GM18858 (cell line): ENCODE measurements at regions not wholly inside any gene's neighbourhood (a gene's known extent, or its start where the extent isn't known, plus 50 kb on each side); places are given as distances from the start of the nearest gene placed in this dataset.
"Not testable (repeated sequence)": the region's sequence is repeated elsewhere in the genome, so short reads cannot be mapped to it uniquely, and the experiment has no call there.

Experiments used
- ATAC-seq: cut with Tn5 transposase; IDR thresholded peaks from one replicate; pipeline ENCODE4 v1.9.1; 2021; ENCODE audit not compliant: unreplicated experiment

DNA sequence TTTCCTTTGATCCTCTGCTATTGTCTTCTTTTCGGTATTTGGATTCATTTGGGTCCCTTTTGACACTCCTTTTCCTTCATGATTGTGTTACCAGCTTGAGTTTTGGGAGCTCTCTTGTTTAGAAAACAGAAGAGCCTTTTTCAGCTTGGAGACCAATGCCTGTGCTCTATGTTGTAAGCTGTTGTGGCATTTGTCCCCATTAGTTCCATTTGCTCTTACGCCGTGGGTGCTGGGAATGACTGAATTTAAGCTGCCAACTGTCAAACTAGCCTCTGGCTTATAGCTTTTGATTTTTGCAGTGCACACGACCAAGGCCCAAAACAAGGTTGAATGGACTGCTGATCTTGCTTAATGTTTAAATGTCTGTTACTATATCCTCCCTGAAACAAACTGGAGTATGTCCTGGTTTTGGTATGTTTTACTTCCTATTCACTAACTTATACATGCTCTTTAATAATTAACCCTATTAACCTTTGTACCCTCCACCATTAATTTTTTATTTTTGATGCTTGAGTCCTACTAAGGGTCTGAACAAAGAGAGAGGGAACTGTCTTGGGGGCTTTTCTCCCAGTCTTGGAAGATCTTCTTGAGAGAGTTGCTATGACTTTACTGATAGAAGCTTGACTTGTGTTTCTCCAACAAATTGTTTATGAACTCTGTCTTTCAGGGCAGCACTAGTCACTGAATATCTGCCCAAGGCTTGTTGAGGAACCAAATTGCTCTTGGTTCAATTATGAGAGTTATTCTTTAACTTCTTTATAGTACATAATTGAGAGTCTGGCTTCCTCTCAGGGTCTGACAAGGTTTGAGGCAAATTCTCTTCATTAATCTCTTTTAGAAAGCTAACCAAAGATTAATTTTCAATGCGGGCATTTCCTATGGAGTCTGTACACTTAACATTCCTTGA, 100.3 kb upstream of the SIRPG start:
- ATAC-seq = no peak

DNA sequence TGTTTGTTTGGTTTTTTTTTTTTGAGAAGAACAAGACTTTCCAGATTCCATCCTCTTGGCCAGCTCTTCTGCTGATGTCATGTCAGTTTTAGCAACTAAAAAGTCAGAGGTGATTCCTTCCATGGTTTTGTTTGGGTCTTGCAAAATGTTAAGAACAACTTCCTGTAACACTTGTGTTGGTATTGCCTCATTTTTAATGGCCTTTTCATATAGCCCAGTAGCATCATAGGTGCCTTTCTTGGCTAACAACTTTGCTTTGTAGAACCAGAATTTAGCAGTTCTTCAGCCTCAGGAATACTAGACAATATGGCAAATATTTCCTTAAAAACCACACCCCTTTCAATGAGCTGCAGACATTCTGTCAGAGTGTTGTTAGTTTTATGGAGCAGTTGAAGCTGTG, 99.5 kb upstream of the SIRPG start:
- no peak for ATAC-seq

DNA sequence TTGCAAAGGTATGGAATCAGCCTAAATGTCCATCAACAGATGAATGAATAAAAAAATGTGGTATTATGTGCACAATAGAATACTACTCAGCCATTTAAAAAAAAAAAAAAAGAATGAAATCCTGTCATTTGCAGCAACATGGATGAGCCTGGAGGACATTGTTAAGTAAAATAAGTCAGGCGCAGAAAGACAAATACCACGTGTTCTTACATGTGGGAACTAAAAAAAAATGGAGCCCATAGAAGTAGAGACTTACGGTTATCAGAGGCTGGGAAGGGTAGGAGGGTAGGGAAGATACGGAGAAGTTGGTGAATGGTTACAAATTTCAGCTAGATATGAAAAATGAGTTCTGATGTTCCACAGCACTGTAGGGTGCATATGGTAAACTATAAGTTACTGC, 97.2 kb upstream of the SIRPG start:
- no peak for ATAC-seq

DNA sequence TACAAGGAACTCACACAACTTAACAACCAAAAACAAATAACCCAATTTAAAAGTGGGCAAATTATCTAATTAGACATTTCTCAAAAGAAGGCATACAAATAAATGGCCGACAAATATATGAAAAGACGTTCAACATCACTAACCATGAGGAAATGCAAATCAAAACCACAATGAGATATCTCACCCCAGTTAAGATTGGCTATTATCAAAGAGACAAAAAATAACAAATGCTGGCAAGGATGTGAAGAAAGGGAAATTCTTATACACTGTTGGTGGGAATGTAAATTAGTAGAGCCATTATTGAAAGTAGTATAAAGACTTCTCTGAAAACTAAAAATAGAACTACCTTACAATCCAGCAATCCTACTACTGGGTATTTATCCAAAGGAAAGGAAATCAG, 96.7 kb upstream of the SIRPG start:
- no peak for ATAC-seq

DNA sequence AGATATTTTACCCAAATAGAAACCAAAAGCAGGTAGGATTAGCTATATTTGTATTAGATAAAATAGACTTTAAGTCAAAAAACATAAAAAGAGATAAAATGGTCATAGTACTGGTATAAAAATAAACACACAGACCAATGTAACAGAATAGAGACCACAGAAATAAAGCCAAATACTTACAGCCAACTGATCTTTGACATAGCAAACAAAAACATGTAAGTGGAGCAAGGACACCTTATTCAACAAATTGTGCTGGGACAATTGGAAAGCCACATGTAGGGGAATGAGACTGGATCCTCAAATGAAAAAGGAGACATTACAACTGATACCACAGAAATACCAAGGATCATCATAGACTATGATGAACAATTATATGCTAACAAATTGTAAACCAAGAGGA, 94.5 kb upstream of the SIRPG start:
- ATAC-seq = no peak

DNA sequence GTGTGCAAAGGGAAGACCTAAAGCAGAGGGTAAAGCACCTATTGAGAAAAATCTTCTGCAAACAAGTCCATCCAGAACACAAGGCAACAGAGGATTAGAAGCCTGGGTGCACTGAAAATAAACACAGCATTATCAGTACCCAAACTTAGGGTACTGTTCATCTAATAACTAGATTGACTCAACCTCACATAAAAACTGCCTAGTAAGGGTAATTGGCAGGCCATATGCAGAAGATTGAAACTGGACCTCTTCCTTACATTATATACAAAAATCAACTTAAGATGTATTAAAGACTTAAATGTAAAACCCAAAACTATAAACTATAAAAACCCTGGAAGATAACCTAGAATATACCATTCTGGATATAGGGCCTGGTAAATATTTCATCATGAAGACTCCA, 91.2 kb upstream of the SIRPG start:
- no peak for ATAC-seq

DNA sequence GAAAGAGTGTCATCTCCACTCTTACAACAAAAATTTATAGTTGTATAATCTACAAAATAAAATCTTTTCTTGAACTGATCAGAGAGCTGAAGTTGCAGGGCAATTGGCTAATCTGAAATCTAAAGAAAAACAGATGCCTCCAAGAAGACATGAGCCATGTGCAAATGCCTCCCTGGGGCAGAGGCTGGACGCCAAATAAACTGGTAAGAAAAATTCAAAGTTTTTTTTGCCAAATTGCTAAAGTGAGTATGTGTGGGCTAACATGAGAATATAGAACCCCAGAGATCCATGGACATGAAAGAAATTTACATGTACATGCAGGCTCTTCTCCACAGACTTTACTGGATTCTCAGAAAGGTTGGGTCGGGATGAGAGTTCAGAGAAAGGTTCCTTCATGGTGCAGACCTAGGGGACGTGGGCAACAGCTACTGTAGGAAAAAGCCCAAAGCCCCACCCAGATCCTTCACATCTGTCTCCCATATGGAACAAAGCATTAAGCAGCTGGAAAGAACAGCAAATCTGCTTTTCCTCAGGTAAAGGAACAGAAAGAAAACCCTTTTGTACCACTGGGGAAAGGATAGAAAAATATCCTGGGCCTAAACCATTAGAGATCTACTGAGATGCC, 90.5 kb upstream of the SIRPG start:
- no peak for ATAC-seq

DNA sequence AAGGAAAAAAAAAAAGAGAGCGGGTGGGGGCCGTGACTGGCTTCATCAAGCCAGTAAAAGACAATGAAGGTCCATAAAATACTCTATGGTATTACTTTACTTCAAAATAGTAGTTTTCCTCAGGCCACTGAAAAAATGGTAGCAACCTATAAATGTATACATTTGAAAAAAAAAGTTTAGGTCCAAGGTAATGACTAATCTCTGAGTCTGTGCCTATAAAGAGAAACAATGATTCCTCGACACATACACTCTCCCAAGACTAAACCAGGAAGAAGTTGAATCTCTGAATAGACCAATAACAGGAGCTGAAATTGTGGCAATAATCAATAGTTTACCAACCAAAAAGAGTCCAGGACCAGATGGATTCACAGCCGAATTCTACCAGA, 84.5 kb upstream of the SIRPG start:
- ATAC-seq = not testable (repeated sequence)

DNA sequence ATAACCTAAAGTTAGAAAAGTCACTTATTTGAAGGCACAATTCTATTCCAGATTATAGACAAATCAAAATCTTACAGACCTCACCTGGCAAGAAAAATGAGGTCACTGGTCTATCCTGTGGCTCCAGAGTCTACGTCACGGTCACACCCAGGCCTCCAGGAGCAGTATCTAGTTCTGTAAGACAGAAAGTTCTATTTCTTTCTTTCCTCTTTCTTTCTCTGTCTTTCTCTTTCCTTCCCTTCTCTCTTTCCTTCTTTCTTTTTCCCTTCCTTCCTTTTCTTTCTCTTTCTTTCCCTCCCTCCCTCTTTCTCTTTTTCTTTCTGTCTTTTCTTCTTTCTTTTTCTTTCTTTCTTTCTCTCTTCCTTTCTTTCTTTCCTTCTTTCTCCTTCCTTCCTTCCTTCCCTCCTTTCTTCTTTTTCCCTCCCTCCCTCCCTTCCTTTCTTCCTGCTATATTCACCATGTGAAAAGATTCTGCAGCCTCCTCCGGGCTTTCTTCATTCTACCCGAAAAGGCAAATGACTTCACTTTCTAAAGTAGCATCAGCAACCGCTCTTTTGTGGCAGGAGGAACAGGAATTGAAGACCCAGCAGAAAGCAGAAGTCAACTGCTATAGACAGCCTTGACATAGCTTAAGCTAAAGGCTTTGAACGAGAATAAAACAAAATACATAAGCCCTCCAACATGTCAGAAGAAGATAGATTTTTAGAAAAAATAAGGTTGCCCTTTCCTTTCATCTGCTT, 83.9 kb upstream of the SIRPG start:
- ATAC-seq = no peak

DNA sequence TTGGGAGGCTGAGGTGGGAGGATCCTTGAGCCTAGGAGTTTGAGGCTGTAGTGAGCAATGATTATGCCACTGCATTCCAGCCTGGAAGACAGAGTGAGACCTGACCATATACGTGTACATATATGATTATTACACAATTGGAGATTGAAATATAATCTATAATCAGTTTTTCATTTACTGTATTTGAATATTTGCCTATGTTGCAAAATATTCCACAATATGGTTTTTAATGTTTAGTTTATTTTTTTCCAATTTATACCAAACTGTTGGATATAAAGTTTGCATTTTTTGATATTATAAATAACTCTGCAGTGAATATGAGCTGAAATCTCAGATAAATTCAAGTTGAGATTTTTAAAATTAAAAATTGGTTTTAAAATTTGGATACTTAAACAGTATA, 79.6 kb upstream of the SIRPG start:
- no peak for ATAC-seq

DNA sequence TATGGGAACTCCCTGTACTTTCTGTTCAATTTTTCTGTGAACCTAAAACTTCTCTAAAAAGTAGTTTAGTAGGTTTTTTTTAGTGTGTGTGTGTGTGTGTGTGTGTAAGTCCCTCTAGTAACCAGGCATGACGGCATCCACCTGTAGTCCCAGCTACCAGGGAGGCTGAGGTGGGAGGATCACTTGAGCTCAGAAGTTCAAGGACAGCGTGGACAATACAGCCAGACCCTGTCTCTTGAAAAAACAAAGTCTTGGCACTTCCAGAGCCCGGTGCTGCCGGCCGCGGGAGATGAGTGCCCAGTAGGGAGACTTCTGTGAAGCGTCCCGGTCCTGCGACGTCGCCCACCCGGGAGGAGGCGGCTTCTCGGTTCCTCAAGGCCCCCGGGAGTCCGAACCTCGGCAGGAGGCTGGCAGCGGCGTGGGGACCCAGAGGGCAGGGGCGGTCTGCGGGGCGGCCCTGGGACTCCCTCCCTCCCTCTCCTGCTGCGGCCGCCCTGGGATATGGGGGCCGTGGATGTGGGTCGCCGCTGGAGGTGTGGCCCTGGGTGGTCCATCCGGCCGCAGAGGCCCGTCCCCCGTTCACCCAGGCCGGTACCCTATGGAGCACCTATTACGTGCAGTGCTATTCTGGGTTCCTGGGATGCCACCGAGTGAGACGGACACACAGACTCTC, 78.0 kb upstream of the SIRPG start:
- ATAC-seq = no peak

DNA sequence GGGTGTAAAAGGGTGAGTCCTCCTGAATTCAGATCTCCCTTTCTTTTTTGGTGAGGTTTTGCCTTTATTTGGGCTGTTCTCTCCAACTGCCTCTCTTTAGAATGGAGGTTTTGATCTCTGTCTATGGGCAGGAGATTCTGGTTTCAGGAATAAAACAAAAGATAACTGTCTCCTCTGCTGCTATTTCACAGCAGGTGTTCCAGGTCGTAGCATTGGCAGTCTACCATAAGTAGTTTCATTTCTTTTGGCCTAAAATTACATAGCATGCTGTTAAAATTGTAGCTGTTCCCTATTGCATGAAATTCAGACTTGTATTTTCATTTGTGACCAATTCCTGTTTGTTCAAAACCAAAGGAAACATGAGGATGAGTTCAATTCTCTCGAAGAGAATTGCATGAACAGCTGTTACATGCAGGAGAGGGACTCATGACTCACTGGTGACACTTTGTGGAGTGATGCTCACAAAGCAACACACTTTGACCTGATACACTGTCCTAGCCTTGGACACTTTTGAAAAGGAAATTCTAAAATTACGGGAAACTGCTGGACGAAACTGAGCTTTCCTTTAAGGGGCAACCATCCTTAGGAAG, 76.8 kb upstream of the SIRPG start:
- no peak for ATAC-seq

DNA sequence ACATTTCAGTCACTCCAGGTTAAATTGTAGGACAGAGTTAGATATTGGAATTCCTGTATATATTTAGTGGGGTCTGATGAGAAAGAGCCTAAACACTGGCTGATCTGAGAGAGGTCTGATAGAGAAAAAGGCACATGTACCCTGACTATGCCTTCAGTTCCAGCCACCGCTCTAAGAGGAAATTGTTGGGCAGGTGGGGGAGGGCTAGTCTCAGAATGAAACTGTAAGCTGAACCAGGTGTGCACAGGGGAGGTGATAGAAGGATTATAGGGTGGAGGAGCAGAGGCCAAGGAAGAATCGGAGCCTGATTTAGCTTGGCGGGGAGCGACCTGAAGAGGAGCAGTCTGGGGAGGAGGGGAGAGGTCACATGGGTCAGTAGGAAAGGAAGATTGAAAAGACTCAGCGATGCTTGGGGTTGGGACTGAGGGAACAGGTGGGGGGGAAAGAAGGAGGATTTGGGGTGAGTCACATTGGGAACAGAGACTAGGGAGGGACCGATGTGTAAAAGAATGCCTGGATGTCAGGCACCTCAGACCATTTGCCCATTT, 74.3 kb upstream of the SIRPG start:
- ATAC-seq = not testable (repeated sequence)

DNA sequence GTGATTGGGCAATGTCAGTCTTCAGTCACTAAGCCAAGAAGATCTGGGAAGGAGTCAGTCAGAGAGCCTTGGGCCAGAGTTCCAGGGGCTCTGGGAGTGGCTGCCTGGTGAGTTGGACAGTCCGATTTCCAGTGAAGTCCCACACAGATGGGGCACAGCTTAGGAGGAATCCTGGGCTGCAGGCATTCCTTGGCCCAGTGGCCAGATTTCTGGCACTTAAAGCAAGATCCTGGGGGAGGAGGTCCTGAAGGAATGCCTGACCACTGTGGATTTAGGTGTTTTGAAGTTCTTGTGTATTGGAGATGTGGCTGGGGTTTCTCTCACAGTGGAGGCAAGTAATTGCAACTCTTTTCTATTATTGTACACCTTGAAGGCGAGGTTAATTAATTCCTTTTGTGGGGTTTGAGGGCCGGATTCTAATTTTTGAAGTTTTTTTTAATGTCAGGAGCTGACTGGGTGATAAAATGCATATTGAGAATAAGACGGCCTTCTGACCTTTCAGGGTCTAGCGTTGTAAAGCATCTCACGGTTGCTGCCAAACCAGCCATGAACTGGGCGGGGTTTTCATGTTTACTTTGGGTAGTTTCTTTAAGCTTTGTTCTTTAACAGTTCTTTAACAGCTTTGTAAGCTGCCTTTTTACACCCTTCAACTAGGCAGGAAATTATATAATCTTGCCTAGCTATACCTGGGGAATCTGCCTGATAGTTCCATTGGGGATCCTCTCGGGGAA, 73.6 kb upstream of the SIRPG start:
- not testable (repeated sequence) for ATAC-seq

DNA sequence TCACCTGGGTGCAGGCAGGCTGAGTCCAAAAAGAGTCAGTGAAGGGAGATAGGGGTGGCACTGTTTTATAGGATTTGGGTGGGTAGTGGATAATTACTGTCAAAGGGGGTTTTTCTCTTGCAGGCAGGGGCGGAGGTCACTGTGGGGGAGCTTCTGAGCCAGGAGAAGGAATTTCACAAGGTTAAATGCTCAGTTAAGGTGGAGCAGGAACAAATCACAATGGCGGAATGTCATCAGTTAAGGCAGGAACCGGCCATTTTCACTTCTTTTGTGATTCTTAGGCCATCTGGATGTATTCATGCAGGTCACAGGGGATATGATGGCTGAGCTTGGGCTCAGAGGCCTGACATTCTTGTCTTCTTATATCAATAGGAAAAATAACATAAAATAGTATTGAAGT, 69.7 kb upstream of the SIRPG start:
- not testable (repeated sequence) for ATAC-seq

DNA sequence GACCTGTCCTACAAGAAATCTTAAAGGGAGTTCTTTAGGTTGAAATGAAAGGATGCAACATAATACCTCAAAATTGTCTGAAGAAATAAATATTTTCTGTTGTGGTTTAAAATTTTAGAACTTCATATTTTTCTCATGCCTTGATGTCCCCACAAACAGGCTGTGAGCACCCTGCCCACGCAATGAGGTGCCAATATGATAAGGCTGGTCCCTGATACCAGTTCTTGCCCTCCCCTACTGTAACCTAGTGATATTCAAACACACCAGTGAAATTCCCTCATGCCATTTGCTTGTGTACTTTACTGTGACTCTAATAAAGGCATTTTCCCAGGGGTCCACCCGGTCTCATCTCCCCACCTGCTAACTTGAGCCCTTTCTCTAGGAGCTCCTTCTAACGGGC, 67.3 kb upstream of the SIRPG start:
- no peak for ATAC-seq

DNA sequence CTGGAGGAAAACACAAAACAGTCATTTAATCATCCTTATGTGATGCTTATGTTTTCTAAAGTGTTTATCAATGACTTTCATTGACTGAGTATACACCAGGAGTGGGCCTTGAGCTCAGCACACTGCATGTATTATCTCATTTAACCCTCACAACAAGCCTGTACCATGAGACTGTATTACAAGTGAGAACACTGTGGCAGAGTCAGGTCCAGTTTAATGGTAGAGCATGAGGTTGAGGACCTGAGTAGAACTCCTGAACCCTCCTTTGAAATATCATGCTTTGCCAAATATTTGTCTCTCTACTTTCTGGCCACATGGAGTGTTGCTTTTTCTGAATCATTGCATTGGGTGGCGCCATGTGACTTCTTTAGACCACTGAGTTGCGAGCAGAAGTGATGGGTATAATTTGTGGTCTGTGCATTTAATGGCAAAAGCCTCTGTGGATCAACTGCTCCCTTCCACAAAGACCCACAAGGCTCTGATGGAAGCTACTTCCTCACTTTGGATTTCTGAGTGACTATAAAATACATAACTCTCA, 65.0 kb upstream of the SIRPG start:
- no peak for ATAC-seq

DNA sequence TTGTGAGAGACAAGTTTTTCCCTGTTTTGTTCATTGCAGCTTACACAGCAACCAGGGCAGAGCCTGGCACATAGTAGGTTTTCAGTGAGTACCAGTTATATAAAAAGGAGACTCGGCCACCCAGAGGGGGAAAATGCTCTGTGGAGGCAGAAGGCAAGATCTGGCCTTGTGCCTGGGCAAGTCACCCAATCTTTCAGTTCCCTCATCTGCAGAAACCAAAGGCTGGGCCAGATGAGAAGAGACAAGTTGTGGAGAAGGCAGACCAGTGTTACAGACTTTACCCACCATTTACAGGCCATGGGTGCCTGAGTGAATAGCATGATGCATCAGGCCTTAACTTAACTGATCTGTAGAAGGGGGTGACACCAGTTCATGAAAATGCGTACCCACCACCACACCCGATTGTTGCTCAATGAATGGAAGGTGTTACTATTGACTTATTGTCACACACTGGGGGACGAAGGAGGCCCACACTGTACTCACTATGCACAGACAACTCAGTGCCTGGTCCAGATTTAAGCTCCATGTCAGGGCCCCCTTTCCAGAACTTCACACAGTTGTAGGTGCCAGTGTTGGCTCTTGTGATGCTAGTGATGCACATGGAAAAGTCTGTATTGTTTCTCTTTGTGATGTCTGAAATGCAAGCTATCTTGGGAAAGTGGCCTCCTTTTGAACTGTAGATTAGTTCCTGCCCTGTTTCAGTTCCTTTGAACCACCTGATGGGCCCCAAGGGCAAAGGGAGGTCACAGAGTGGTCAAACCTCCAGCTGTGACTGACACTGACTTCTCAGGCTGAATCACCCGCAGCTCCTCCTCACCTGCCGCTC, 64.3 kb upstream of the SIRPG start:
- ATAC-seq = no peak
